Colonic mucosa (tissue), 4 donors: ENCODE measurements at regions not wholly inside any gene's neighbourhood (a gene's known extent, or its start where the extent isn't known, plus 50 kb on each side); places are given as distances from the start of the nearest gene placed in this dataset.

Source experiments
- DNase-seq: peaks from one replicate; pipeline ENCODE4 v3.0.0-alpha.2; 2020
- H3K27ac ChIP-seq: fragments of 200-600 bp; one replicate; pipeline ENCODE4 v1.8.0; 2021
- H3K27me3 ChIP-seq: fragments of 200-600 bp; one replicate; pipeline ENCODE4 v1.8.0; 2021
- H3K36me3 ChIP-seq: fragments of 200-600 bp; one replicate; pipeline ENCODE4 v1.8.0; 2021
- H3K4me1 ChIP-seq: fragments of 200-600 bp; one replicate; pipeline ENCODE4 v1.8.0; 2021; ENCODE audit warnings: mild to moderate bottlenecking
- H3K4me3 ChIP-seq: fragments of 200-600 bp; one replicate; pipeline ENCODE4 v1.8.0; 2021
- H3K9ac ChIP-seq, 2 donors: one replicate each; pipeline ENCODE4 v1.7.0; 2013; ENCODE audit warnings: control low read depth in 2 of 2, low read depth in 2 of 2, low read length in 2 of 2
- H3K9me3 ChIP-seq: fragments of 200-600 bp; one replicate; pipeline ENCODE4 v1.8.0; 2021
- CTCF ChIP-seq: fragments of 200-600 bp; IDR thresholded peaks from one replicate; pipeline ENCODE4 v1.8.0; 2022; ENCODE audit warnings: antibody characterized with exemption, mild to moderate bottlenecking
- intact Hi-C: fragments of 100-400 bp; cut with DNase I; formaldehyde crosslinking; loops from one replicate; pipeline ENCODE4 v1.14.1; 2022
- donor health status: healthy.
- donor health status: DM: no; HTN: no; CAD: no.
- donor health status: DM: no; HTN: no; CAD: no.

- intact Hi-C loops = no loop called here
- no peak overlapping the region for H3K27ac ChIP-seq
- DNase-seq = no peak
- H3K27me3 ChIP-seq = no peaks in the 10 kb centered on the region
- no peak for TF ChIP-seq CTCF
- H3K4me3 ChIP-seq = no peak overlapping the region
- H3K4me1 ChIP-seq = no peaks in the 10 kb centered on the region
- H3K36me3 ChIP-seq = no peaks in the 10 kb centered on the region
- no peak overlapping the region for H3K9ac ChIP-seq
- no peaks in the 10 kb centered on the region for H3K9me3 ChIP-seq
Measured at GRCh38 chr1:212177542-212177941, 107.7 kb upstream of the PPP2R5A start.

GRCh38 chr1:212178851-212179250, 106.4 kb upstream of the PPP2R5A start:
- no peak for TF ChIP-seq CTCF
- H3K36me3 ChIP-seq = no peaks in the 10 kb centered on the region
- no peaks in the 10 kb centered on the region for H3K9me3 ChIP-seq
- no peak for DNase-seq
- H3K9ac ChIP-seq = no peak overlapping the region
- no peaks in the 10 kb centered on the region for H3K4me1 ChIP-seq
- no peaks in the 10 kb centered on the region for H3K27me3 ChIP-seq
- no peak overlapping the region for H3K27ac ChIP-seq
- intact Hi-C loops = no loop called here
- H3K4me3 ChIP-seq = no peak overlapping the region

GRCh38 chr1:212179394-212180076, 105.7 kb upstream of the PPP2R5A start:
- no peak for DNase-seq
- Histone ChIP-seq H3K9me3 (no peaks in the 10 kb centered on the region), H3K27me3 (no peaks in the 10 kb centered on the region), H3K4me3 (no peak overlapping the region), H3K27ac (no peak overlapping the region), H3K4me1 (no peaks in the 10 kb centered on the region), H3K36me3 (no peaks in the 10 kb centered on the region), H3K9ac (no peak overlapping the region)
- TF ChIP-seq CTCF = no peak
- intact Hi-C loops = no loop called here

- H3K4me3 ChIP-seq = no peak overlapping the region
- no peaks in the 10 kb centered on the region for H3K4me1 ChIP-seq
- no peaks in the 10 kb centered on the region for H3K36me3 ChIP-seq
- no peak overlapping the region for H3K9ac ChIP-seq
- no peaks in the 10 kb centered on the region for H3K9me3 ChIP-seq
- H3K27ac ChIP-seq = no peak overlapping the region
- no peak for DNase-seq
- intact Hi-C loops = no loop called here
- TF ChIP-seq CTCF = no peak
- no peaks in the 10 kb centered on the region for H3K27me3 ChIP-seq
Measured at GRCh38 chr1:212181015-212181882, 104.0 kb upstream of the PPP2R5A start.

GRCh38 chr1:212182171-212182570, 103.0 kb upstream of the PPP2R5A start:
- Histone ChIP-seq H3K4me1 (no peaks in the 10 kb centered on the region), H3K36me3 (no peaks in the 10 kb centered on the region), H3K9ac (no peak overlapping the region), H3K27me3 (no peaks in the 10 kb centered on the region), H3K9me3 (no peaks in the 10 kb centered on the region), H3K27ac (no peak overlapping the region), H3K4me3 (no peak overlapping the region)
- no peak for TF ChIP-seq CTCF
- intact Hi-C loops = no loop called here
- DNase-seq = no peak
